SK-N-SH (cell line): ENCODE measurements at regions not wholly inside any gene's neighbourhood (a gene's known extent, or its start where the extent isn't known, plus 50 kb on each side); places are given as distances from the start of the nearest gene placed in this dataset.

Source experiments
- CTCF ChIA-PET: fragments of 300-600, 350-600 bp; formaldehyde crosslinking; extraction: SDS; loops from one replicate; lab custom pipeline; 2021; lab: Yijun Ruan, JAX
- POLR2A ChIA-PET: fragments of 350-600 bp; sonication (Branson Sonifier 250); formaldehyde crosslinking; extraction: SDS; loops from one replicate; lab custom pipeline; 2020; ENCODE audit warnings: antibody characterized with exemption, inconsistent platforms; lab: Yijun Ruan, JAX
- DNase-seq: peaks from one replicate; pipeline ENCODE4 v3.0.0; 2012
- H2AFZ ChIP-seq: fragments of 200-600 bp; sonication (generic); 2 replicates; pipeline ENCODE4 v1.8.1; 2016; ENCODE audit warnings: antibody characterized with exemption, mild to moderate bottlenecking, low read depth
- H3F3A ChIP-seq: fragments of 200-600 bp; sonication (generic); replicated peaks from 2 replicates; pipeline ENCODE3; 2016; ENCODE audit warnings: antibody characterized with exemption, mild to moderate bottlenecking; ENCODE audit not compliant: insufficient read depth
- H3K27ac ChIP-seq, 2 experiments: fragments of 200-500 bp in 1 of 2; fragments of 200-600 bp in 1 of 2; sonication (Bioruptor generic) in 1 of 2; sonication (generic), shearing (Covaris generic) in 1 of 2; 2 replicates each; pipeline versions ENCODE4 v1.5.1 to v1.6.1; 2014 to 2016; ENCODE audit warnings: low read depth in 2 of 2, inconsistent platforms in 1 of 2, low read length in 1 of 2, mild to moderate bottlenecking in 1 of 2, mixed read lengths in 1 of 2
- H3K27me3 ChIP-seq: fragments of 200-600 bp; sonication (generic), shearing (Covaris generic); 2 replicates; pipeline ENCODE4 v1.6.1; 2016; ENCODE audit warnings: mixed run types; ENCODE audit not compliant: insufficient read depth
- H3K36me3 ChIP-seq, 2 experiments: fragments of 200-500 bp in 1 of 2; fragments of 200-600 bp in 1 of 2; sonication (Bioruptor generic) in 1 of 2; sonication (generic) in 1 of 2; replicated peaks in 1 of 2; 2 replicates each; pipeline versions ENCODE3 to v1.5.1; 2014 to 2016; ENCODE audit warnings: low read length in 1 of 2, mild to moderate bottlenecking in 1 of 2; ENCODE audit not compliant: insufficient read depth in 2 of 2, control insufficient read depth in 1 of 2
- H3K4me1 ChIP-seq, 2 experiments: fragments of 200-500 bp in 1 of 2; fragments of 200-600 bp in 1 of 2; sonication (Bioruptor generic) in 1 of 2; sonication (generic), shearing (Covaris generic) in 1 of 2; 2 replicates each; pipeline versions ENCODE4 v1.5.1 to v1.6.1; 2014 to 2016; ENCODE audit warnings: low read depth in 1 of 2, low read length in 1 of 2, mixed run types in 1 of 2; ENCODE audit not compliant: insufficient read depth in 2 of 2, control insufficient read depth in 1 of 2
- H3K4me2 ChIP-seq: fragments of 200-600 bp; sonication (generic), shearing (Covaris generic); 2 replicates; pipeline ENCODE4 v1.6.1; 2017; ENCODE audit warnings: mixed run types
- H3K4me3 ChIP-seq, 2 experiments: fragments of 200-500 bp in 1 of 2; fragments of 200-600 bp in 1 of 2; sonication (Bioruptor generic) in 1 of 2; sonication (generic), shearing (Covaris generic) in 1 of 2; 2 replicates each; pipeline versions ENCODE4 v1.5.1 to v1.8.1; 2014 to 2016; ENCODE audit warnings: low read depth in 2 of 2, inconsistent platforms in 1 of 2, low read length in 1 of 2, mild to moderate bottlenecking in 1 of 2, mixed read lengths in 1 of 2, moderate library complexity in 1 of 2
- H3K79me2 ChIP-seq: fragments of 200-600 bp; sonication (generic); 2 replicates; pipeline ENCODE4 v1.8.1; 2017; ENCODE audit warnings: mild to moderate bottlenecking; ENCODE audit not compliant: insufficient read depth
- H3K9ac ChIP-seq: fragments of 200-600 bp; sonication (generic); 2 replicates; pipeline ENCODE4 v1.6.1; 2017; ENCODE audit warnings: mixed run types
- H3K9me2 ChIP-seq: fragments of 200-600 bp; sonication (generic); 2 replicates; pipeline ENCODE4 v1.6.1; 2017; ENCODE audit warnings: mixed run types
- H3K9me3 ChIP-seq: fragments of 200-600 bp; sonication (generic); 2 replicates; pipeline ENCODE4 v1.6.1; 2017; ENCODE audit warnings: mixed run types, mild to moderate bottlenecking, moderate library complexity
- H4K20me1 ChIP-seq: fragments of 200-600 bp; sonication (generic); 2 replicates; pipeline ENCODE4 v1.6.1; 2017; ENCODE audit warnings: mild to moderate bottlenecking, mixed run types; ENCODE audit not compliant: insufficient read depth
- FOXM1 ChIP-seq: IDR thresholded peaks from 2 replicates; pipeline ENCODE4 v1.4.0; 2012; ENCODE audit warnings: low read depth, mild to moderate bottlenecking
- GATA2 ChIP-seq: sonication (generic); formaldehyde crosslinking; IDR thresholded peaks from 2 replicates; pipeline ENCODE4 v1.5.0; 2020; ENCODE audit warnings: mild to moderate bottlenecking, missing genetic modification reagents
- MXI1 ChIP-seq: IDR thresholded peaks from 2 replicates; pipeline ENCODE4 v1.6.1; 2012; ENCODE audit warnings: mild to moderate bottlenecking, low read depth, low read length, improper control_type of control experiment
- NFIC ChIP-seq: IDR thresholded peaks from 2 replicates; pipeline ENCODE4 v1.4.0; 2012; ENCODE audit warnings: borderline replicate concordance
- SMC3 ChIP-seq: IDR thresholded peaks from 2 replicates; pipeline ENCODE4 v1.6.1; 2012; ENCODE audit warnings: low read depth, low read length, improper control_type of control experiment
- TCF12 ChIP-seq: IDR thresholded peaks from 2 replicates; pipeline ENCODE4 v1.4.0; 2012
- WGBS: methylation state at CpG from one replicate; pipeline ENCODE4 v1.1.6; 2017; ENCODE audit warnings: low lambda C conversion rate; 5-methylcytosine and 5-hydroxymethylcytosine counted together
- TF ChIP-seq, protein P1 (sequence below): fragments of 200-600 bp; sonication (generic); IDR thresholded peaks from 2 replicates; pipeline ENCODE4 v1.6.1; 2017; ENCODE audit warnings: antibody characterized with exemption, mild to moderate bottlenecking, moderate library complexity
- TF ChIP-seq, protein P2 (sequence below): fragments of 150-350 bp; IDR thresholded peaks from 2 replicates; pipeline ENCODE4 v1.6.1; 2017; ENCODE audit warnings: antibody characterized with exemption, low read length, low read depth, borderline replicate concordance
- TF ChIP-seq, protein P3 (sequence below): IDR thresholded peaks from 2 replicates; pipeline ENCODE4; 2012

DNA sequence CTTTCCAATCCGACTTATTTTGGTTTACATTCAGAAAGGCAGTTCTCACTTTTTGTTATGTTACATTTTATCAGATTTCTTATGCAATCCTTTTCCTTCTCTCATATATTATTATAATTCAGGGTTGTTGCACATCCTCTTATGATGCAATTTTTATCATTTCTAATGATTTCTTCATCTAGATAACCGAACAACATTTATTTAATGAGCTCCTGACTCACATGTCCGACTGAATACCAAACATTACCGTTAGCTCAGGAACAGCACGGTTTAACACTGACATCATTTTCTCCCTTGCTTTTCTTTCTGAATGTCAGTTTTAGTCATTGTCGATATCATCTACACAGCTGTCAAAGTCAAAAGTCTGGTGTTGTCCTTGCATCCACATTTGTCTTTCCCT lies 199.2 kb downstream of the BCHE start:
- 22% methylated on average over 6 of the region's 6 CpGs for WGBS
- CTCF ChIA-PET: no interaction called here
- no peak for DNase-seq

DNA sequence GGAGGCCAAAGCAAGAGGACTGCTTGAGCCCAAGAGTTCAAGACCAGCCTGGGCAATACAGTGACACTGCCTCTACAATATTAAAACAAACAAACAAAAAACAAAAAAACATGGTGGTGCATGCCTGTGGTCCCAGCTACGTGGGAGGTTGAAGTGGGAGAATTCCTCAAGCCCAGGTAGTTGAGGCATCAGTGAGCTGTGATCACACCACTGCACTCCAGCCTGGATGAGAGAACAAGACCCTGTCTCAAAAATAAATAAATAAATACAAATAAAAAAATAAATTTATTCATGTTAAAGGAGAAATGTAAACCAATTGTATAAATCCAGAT lies 200.6 kb downstream of the BCHE start:
- DNase-seq: no peak
- H3K9me2 ChIP-seq: no peaks in the 10 kb centered on the region
- H3K9ac ChIP-seq: no peak overlapping the region
- H3K4me3 ChIP-seq: no peak overlapping the region
- peaks cover 0 to 3% of the 10 kb centered on the region in 2 experiments; a peak in 1 of 4 replicates for H3K4me1 ChIP-seq
- H3F3A ChIP-seq: no peaks in the 10 kb centered on the region
- no peak for TF ChIP-seq GATA2
- no peak for TF ChIP-seq MXI1
- TF ChIP-seq, protein P1, sequence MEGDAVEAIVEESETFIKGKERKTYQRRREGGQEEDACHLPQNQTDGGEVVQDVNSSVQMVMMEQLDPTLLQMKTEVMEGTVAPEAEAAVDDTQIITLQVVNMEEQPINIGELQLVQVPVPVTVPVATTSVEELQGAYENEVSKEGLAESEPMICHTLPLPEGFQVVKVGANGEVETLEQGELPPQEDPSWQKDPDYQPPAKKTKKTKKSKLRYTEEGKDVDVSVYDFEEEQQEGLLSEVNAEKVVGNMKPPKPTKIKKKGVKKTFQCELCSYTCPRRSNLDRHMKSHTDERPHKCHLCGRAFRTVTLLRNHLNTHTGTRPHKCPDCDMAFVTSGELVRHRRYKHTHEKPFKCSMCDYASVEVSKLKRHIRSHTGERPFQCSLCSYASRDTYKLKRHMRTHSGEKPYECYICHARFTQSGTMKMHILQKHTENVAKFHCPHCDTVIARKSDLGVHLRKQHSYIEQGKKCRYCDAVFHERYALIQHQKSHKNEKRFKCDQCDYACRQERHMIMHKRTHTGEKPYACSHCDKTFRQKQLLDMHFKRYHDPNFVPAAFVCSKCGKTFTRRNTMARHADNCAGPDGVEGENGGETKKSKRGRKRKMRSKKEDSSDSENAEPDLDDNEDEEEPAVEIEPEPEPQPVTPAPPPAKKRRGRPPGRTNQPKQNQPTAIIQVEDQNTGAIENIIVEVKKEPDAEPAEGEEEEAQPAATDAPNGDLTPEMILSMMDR: no peak
- H3K36me3 ChIP-seq: no peaks in the 10 kb centered on the region
- H3K4me2 ChIP-seq: no peak overlapping the region
- H3K9me3 ChIP-seq: no peaks in the 10 kb centered on the region
- ChIA-PET CTCF (no interaction called here), POLR2A (no interaction called here)
- 0% methylated on average over 1 of the region's 1 CpG for WGBS
- no peaks in the 10 kb centered on the region for H3K79me2 ChIP-seq
- no peak overlapping the region for H2AFZ ChIP-seq
- H4K20me1 ChIP-seq: no peaks in the 10 kb centered on the region
- H3K27ac ChIP-seq: no peak overlapping the region
- H3K27me3 ChIP-seq: no peaks in the 10 kb centered on the region

More for the DNA sequence above, 199.2 kb downstream of the BCHE start:
- Histone ChIP-seq H3K9ac (no peak overlapping the region), H3K9me2 (no peaks in the 10 kb centered on the region), H3K27ac (no peak overlapping the region), H3K27me3 (no peaks in the 10 kb centered on the region), H4K20me1 (no peaks in the 10 kb centered on the region), H2AFZ (no peak overlapping the region), H3K4me3 (no peak overlapping the region), H3K4me2 (no peak overlapping the region), H3K36me3 (no peaks in the 10 kb centered on the region), H3K4me1 (peaks cover 0 to 14% of the 10 kb centered on the region in 2 experiments; a peak in 2 of 4 replicates), H3K79me2 (no peaks in the 10 kb centered on the region)
- POLR2A ChIA-PET: no interaction called here
- TF ChIP-seq FOXM1 (no peak), NFIC (no peak), SMC3 (no peak), TCF12 (no peak)
- TF ChIP-seq, protein P1: no peak
- TF ChIP-seq, protein P2, sequence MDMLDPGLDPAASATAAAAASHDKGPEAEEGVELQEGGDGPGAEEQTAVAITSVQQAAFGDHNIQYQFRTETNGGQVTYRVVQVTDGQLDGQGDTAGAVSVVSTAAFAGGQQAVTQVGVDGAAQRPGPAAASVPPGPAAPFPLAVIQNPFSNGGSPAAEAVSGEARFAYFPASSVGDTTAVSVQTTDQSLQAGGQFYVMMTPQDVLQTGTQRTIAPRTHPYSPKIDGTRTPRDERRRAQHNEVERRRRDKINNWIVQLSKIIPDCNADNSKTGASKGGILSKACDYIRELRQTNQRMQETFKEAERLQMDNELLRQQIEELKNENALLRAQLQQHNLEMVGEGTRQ: no peak
- TF ChIP-seq, protein P3, sequence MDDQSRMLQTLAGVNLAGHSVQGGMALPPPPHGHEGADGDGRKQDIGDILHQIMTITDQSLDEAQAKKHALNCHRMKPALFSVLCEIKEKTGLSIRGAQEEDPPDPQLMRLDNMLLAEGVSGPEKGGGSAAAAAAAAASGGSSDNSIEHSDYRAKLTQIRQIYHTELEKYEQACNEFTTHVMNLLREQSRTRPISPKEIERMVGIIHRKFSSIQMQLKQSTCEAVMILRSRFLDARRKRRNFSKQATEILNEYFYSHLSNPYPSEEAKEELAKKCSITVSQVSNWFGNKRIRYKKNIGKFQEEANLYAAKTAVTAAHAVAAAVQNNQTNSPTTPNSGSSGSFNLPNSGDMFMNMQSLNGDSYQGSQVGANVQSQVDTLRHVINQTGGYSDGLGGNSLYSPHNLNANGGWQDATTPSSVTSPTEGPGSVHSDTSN: no peak
- TF ChIP-seq, all 33 proteins: peak for 0
- H3K9me3 ChIP-seq: no peaks in the 10 kb centered on the region
- H3F3A ChIP-seq: no peaks in the 10 kb centered on the region
